ENCODE measurements at regions not wholly inside any gene's neighbourhood (a gene's known extent, or its start where the extent isn't known, plus 50 kb on each side); places are given as distances from the start of the nearest gene placed in this dataset.

GRCh38 chr2:12073217-12073852, 326.9 kb downstream of the LPIN1 start:
- Histone ChIP-seq H3K4me3 (no peak overlapping the region), H3K27me3 (replicated peaks) (no peaks in the 10 kb centered on the region), H3K4me1 (replicated peaks) (peaks cover 11% of the 10 kb centered on the region), H3K36me3 (no peaks in the 10 kb centered on the region), H3K9me3 (replicated peaks) (no peaks in the 10 kb centered on the region), H3K27ac (no peak overlapping the region)
- DNase-seq (ENCODE audit: low read depth in 1 of 2, low spot score in 2 of 2), result no peak

GRCh38 chr2:12074126-12074844, 327.9 kb downstream of the LPIN1 start:
- Histone ChIP-seq H3K27me3 (replicated peaks) (no peaks in the 10 kb centered on the region), H3K4me3 (no peak overlapping the region), H3K36me3 (no peaks in the 10 kb centered on the region), H3K4me1 (replicated peaks) (peaks cover 11% of the 10 kb centered on the region), H3K9me3 (replicated peaks) (no peaks in the 10 kb centered on the region), H3K27ac (no peak overlapping the region)
- DNase-seq (ENCODE audit: low read depth in 1 of 2, low spot score in 2 of 2), result no peak

DNA sequence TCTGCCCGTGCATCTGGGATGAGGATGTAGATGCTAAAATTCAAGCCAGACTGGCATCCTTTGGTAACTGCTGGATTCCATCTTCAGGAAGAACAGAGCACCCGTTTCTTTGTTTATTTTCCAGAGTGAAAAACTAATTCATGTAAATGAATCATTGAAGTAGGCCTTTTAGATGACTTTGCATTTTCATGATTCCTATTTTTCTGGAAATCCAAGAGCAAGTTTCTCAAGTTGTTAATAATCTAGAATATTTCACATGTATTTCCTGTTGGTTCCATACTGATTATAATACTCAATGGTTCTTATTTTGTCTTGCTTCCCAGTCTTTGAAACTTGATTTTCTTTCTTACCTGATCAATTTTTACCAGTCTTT, 328.4 kb downstream of the LPIN1 start:
- H3K27ac ChIP-seq, result no peak overlapping the region
- H3K4me3 ChIP-seq, result no peak overlapping the region
- H3K9me3 ChIP-seq (replicated peaks), result no peaks in the 10 kb centered on the region
- H3K36me3 ChIP-seq, result no peaks in the 10 kb centered on the region
- no peak for DNase-seq (ENCODE audit: low read depth in 1 of 2, low spot score in 2 of 2)
- H3K27me3 ChIP-seq (replicated peaks), result no peaks in the 10 kb centered on the region
- H3K4me1 ChIP-seq (replicated peaks), result peaks cover 10% of the 10 kb centered on the region

DNA sequence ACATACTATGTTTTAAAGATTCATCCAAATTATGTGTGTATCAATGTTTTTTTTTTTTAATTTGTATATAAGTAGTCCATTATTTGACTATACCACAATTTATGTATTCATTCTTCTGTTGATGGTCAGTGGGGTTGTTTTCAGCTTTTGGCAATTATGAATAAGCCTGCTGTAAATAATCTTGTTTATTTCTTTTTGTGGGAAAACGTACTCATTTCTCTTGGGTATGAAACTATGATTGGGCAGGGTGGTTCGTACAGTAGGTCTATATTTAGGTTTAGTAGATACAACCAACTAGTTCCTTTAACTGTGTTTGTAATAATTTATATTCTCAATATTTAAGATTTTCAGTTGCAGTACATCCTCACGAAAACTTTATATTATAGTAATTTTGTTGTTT, 329.2 kb downstream of the LPIN1 start:
- H3K36me3 ChIP-seq, result no peaks in the 10 kb centered on the region
- H3K27me3 ChIP-seq (replicated peaks), result no peaks in the 10 kb centered on the region
- H3K27ac ChIP-seq, result no peak overlapping the region
- DNase-seq (ENCODE audit: low read depth in 1 of 2, low spot score in 2 of 2), result no peak
- H3K4me1 ChIP-seq (replicated peaks), result peaks cover 2% of the 10 kb centered on the region
- H3K4me3 ChIP-seq, result no peak overlapping the region
- no peaks in the 10 kb centered on the region for H3K9me3 ChIP-seq (replicated peaks)

DNA sequence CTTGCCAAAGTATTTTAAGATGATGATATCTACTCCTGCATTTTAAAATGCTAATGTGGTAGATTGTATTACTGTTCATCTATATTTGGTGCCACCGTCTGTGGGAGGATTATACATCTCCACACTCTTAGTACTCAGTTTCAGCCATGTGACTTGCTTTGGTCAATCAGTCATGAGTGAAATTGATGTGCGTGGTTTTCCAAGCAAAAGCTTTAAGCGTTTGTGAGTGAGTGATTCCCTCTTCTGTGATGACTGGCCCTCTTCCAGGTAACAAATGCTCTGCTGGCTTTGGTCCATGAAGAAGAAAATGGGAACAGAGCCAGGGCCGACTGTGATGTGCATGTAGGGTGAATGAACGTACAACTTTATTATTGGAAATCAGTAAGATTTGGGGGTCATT, 330.4 kb downstream of the LPIN1 start:
- Histone ChIP-seq H3K9me3 (replicated peaks) (no peaks in the 10 kb centered on the region), H3K4me3 (no peak overlapping the region), H3K27ac (no peak overlapping the region), H3K36me3 (no peaks in the 10 kb centered on the region), H3K4me1 (replicated peaks) (no peaks in the 10 kb centered on the region), H3K27me3 (replicated peaks) (no peaks in the 10 kb centered on the region)
- DNase-seq (ENCODE audit: low read depth in 1 of 2, low spot score in 2 of 2), result no peak

GRCh38 chr2:12080360-12080759, 333.9 kb downstream of the LPIN1 start:
- no peaks in the 10 kb centered on the region for H3K4me1 ChIP-seq (replicated peaks)
- no peaks in the 10 kb centered on the region for H3K27me3 ChIP-seq (replicated peaks)
- no peak for DNase-seq (ENCODE audit: low read depth in 1 of 2, low spot score in 2 of 2)
- no peaks in the 10 kb centered on the region for H3K36me3 ChIP-seq
- no peaks in the 10 kb centered on the region for H3K9me3 ChIP-seq (replicated peaks)
- H3K4me3 ChIP-seq, result no peak overlapping the region
- H3K27ac ChIP-seq, result no peak overlapping the region

- no peak for DNase-seq (ENCODE audit: low read depth in 1 of 2, low spot score in 2 of 2)
- Histone ChIP-seq H3K36me3 (no peaks in the 10 kb centered on the region), H3K4me1 (replicated peaks) (0 out of 2 replicates have a peak, but pooled peaks cover 4% of the 10 kb centered on the region), H3K4me3 (no peak overlapping the region), H3K27me3 (replicated peaks) (no peaks in the 10 kb centered on the region), H3K27ac (no peak overlapping the region), H3K9me3 (replicated peaks) (no peaks in the 10 kb centered on the region)
Observed at GRCh38 chr2:12081481-12082210, 335.2 kb downstream of the LPIN1 start.

GRCh38 chr2:12083081-12083581, 336.7 kb downstream of the LPIN1 start:
- Histone ChIP-seq H3K4me3 (no peak overlapping the region), H3K27me3 (replicated peaks) (no peaks in the 10 kb centered on the region), H3K9me3 (replicated peaks) (no peaks in the 10 kb centered on the region), H3K4me1 (replicated peaks) (peaks cover 8% of the 10 kb centered on the region; the same call in 1 of the 2 replicates), H3K27ac (no peak overlapping the region), H3K36me3 (no peaks in the 10 kb centered on the region)
- DNase-seq (ENCODE audit: low read depth in 1 of 2, low spot score in 2 of 2), result no peak

GRCh38 chr2:12083713-12084419, 337.4 kb downstream of the LPIN1 start:
- H3K4me1 ChIP-seq (replicated peaks), result peaks cover 11% of the 10 kb centered on the region
- H3K27me3 ChIP-seq (replicated peaks), result no peaks in the 10 kb centered on the region
- H3K4me3 ChIP-seq, result no peak overlapping the region
- H3K36me3 ChIP-seq, result no peaks in the 10 kb centered on the region
- no peak for DNase-seq (ENCODE audit: low read depth in 1 of 2, low spot score in 2 of 2)
- no peak overlapping the region for H3K27ac ChIP-seq
- H3K9me3 ChIP-seq (replicated peaks), result no peaks in the 10 kb centered on the region

GRCh38 chr2:12087175-12087574, 340.7 kb downstream of the LPIN1 start:
- DNase-seq (ENCODE audit: low read depth in 1 of 2, low spot score in 2 of 2), result no peak

GRCh38 chr2:12087671-12088380, 341.4 kb downstream of the LPIN1 start:
- Histone ChIP-seq H3K27ac (no peak overlapping the region), H3K27me3 (replicated peaks) (no peaks in the 10 kb centered on the region), H3K4me3 (no peak overlapping the region), H3K4me1 (replicated peaks) (peaks cover 29% of the 10 kb centered on the region), H3K36me3 (no peaks in the 10 kb centered on the region), H3K9me3 (replicated peaks) (no peaks in the 10 kb centered on the region)
- DNase-seq (ENCODE audit: low read depth in 1 of 2, low spot score in 2 of 2), result no peak

More at GRCh38 chr2:12087175-12087574, 340.7 kb downstream of the LPIN1 start:
- Histone ChIP-seq H3K4me1 (replicated peaks) (peaks cover 24% of the 10 kb centered on the region), H3K27ac (no peak overlapping the region), H3K4me3 (no peak overlapping the region), H3K36me3 (no peaks in the 10 kb centered on the region), H3K9me3 (replicated peaks) (no peaks in the 10 kb centered on the region), H3K27me3 (replicated peaks) (no peaks in the 10 kb centered on the region)

- H3K9me3 ChIP-seq (replicated peaks), result no peaks in the 10 kb centered on the region
- H3K4me1 ChIP-seq (replicated peaks), result peaks cover 31% of the 10 kb centered on the region
- no peaks in the 10 kb centered on the region for H3K36me3 ChIP-seq
- H3K27me3 ChIP-seq (replicated peaks), result no peaks in the 10 kb centered on the region
- no peak overlapping the region for H3K27ac ChIP-seq
- no peak for DNase-seq (ENCODE audit: low read depth in 1 of 2, low spot score in 2 of 2)
- no peak overlapping the region for H3K4me3 ChIP-seq
Observed at GRCh38 chr2:12089001-12089400, 342.6 kb downstream of the LPIN1 start.

DNA sequence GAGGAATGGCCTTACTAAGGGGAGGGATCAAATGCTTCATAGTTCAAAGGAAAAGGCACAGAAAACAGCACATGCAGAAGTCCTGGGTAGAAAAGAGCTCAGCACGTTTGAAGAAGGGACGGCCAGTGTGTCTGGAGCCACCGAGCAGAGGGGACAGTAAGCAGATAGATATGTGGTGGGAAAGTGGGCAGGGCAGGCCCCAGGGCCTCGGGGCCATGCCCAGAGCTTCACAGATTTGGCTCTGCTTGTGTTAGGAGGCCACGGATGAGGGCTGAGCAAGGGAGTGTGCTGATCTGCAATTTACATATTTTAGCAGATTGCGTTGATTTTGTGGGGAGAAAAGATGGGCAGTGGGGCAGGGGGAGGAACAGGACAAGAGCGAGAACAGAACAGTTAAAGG, 343.1 kb downstream of the LPIN1 start:
- peaks cover 35% of the 10 kb centered on the region for H3K4me1 ChIP-seq (replicated peaks)
- no peak overlapping the region for H3K4me3 ChIP-seq
- H3K36me3 ChIP-seq, result no peaks in the 10 kb centered on the region
- no peak for DNase-seq (ENCODE audit: low read depth in 1 of 2, low spot score in 2 of 2)
- no peaks in the 10 kb centered on the region for H3K27me3 ChIP-seq (replicated peaks)
- H3K9me3 ChIP-seq (replicated peaks), result no peaks in the 10 kb centered on the region
- no peak overlapping the region for H3K27ac ChIP-seq
